H1 (cell line): ENCODE measurements at regions not wholly inside any gene's neighbourhood (a gene's known extent, or its start where the extent isn't known, plus 50 kb on each side); places are given as distances from the start of the nearest gene placed in this dataset.

ENCODE experiments used
- BRCA1 ChIP-seq: IDR thresholded peaks from 2 replicates; pipeline ENCODE4 v1.6.1; 2012; ENCODE audit warnings: low read depth, low read length, improper control_type of control experiment
- CBX8 ChIP-seq: fragments of 300-800, 300-1000 bp; sonication (generic); IDR thresholded peaks from 2 replicates; pipeline ENCODE4 v1.7.1; 2016; ENCODE audit warnings: low read depth, low read length, borderline replicate concordance
- CTCF ChIP-seq, 3 experiments: IDR thresholded peaks; 1 replicate in 2 of 3; 2 replicates in 1 of 3; pipeline versions ENCODE4 v1.5.1 to v1.6.1; 2011; ENCODE audit warnings: low read length in 3 of 3, mild to moderate bottlenecking in 3 of 3, inconsistent platforms in 2 of 3, low read depth in 1 of 3, moderate library complexity in 1 of 3; ENCODE audit not compliant: insufficient read depth in 1 of 3; ENCODE audit errors: control extremely low read depth in 1 of 3
- EP300 ChIP-seq, 2 experiments: IDR thresholded peaks; 1 replicate in 1 of 2; 2 replicates in 1 of 2; pipeline ENCODE4 v1.6.1; 2011 to 2012; ENCODE audit warnings: low read depth in 2 of 2, low read length in 2 of 2, mild to moderate bottlenecking in 2 of 2, borderline replicate concordance in 1 of 2, inconsistent platforms in 1 of 2, moderate library complexity in 1 of 2
- EZH2 ChIP-seq: fragments of 200-600 bp; sonication (generic); IDR thresholded peaks from 2 replicates; pipeline ENCODE4 v1.7.1; 2012; ENCODE audit warnings: low read depth, mild to moderate bottlenecking, moderate library complexity, low read length, inconsistent platforms; ENCODE audit not compliant: severe bottlenecking
- GABPA ChIP-seq: IDR thresholded peaks from 2 replicates; pipeline ENCODE4 v1.6.1; 2011; ENCODE audit warnings: mild to moderate bottlenecking, low read length, moderate library complexity, borderline replicate concordance; ENCODE audit not compliant: insufficient read depth
- KDM5A ChIP-seq: fragments of 200-600 bp; IDR thresholded peaks from 2 replicates; pipeline ENCODE4 v1.7.1; 2012; ENCODE audit warnings: mild to moderate bottlenecking, low read length, inconsistent platforms, mixed read lengths
- POLR2A ChIP-seq, 2 experiments: IDR thresholded peaks; 1 replicate in 1 of 2; 2 replicates in 1 of 2; pipeline ENCODE4 v1.6.1; 2011; ENCODE audit warnings: low read depth in 2 of 2, low read length in 2 of 2, mild to moderate bottlenecking in 2 of 2; ENCODE audit errors: control extremely low read depth in 1 of 2
- SRF ChIP-seq: IDR thresholded peaks from 2 replicates; pipeline ENCODE4 v1.6.1; 2011; ENCODE audit warnings: mild to moderate bottlenecking, low read depth, low read length, moderate library complexity
- TAF1 ChIP-seq: IDR thresholded peaks from 2 replicates; pipeline ENCODE4 v1.6.1; 2011; ENCODE audit warnings: mild to moderate bottlenecking, low read depth, low read length

GRCh38 chr15:62847900-62848489 lies 194.6 kb upstream of the TPM1 start:
- no peak for TF ChIP-seq SRF
- TF ChIP-seq CTCF (IDR thresholded peaks at IDR 0.05; ENCODE audit: control extremely low read depth in 1 of 3, insufficient read depth in 1 of 3, low read depth in 1 of 3, low read length in 3 of 3), result peak; percentile 64 to 81 (median 76)
- TF ChIP-seq TAF1, result no peak
- TF ChIP-seq BRCA1, result no peak
- TF ChIP-seq EZH2, result no peak
- TF ChIP-seq GABPA, result no peak
- no peak for TF ChIP-seq EP300 (IDR thresholded peaks at IDR 0.05; ENCODE audit: borderline replicate concordance in 1 of 2, low read depth in 2 of 2, low read length in 2 of 2)
- no peak for TF ChIP-seq CBX8
- no peak for TF ChIP-seq POLR2A (IDR thresholded peaks at IDR 0.05; ENCODE audit: control extremely low read depth in 1 of 2, low read depth in 2 of 2, low read length in 2 of 2)
- TF ChIP-seq KDM5A, result no peak
